Adrenal gland (tissue), 5 donors: ENCODE measurements at regions not wholly inside any gene's neighbourhood (a gene's known extent, or its start where the extent isn't known, plus 50 kb on each side); places are given as distances from the start of the nearest gene placed in this dataset.

Source experiments
- POLR2A ChIP-seq, 2 donors: fragments of 450-650 bp; IDR thresholded peaks; one replicate each; pipeline ENCODE4 v1.6.1; 2017; ENCODE audit warnings: antibody characterized with exemption in 2 of 2, mild to moderate bottlenecking in 2 of 2, moderate library complexity in 1 of 2
- TF ChIP-seq, protein P1 (sequence below), 6 experiments: fragments of 450-650 bp in 4 of 6; fragments of 200-600 bp in 2 of 6; sonication (generic) in 1 of 6; IDR thresholded peaks; 1 replicate in 5 of 6; 2 replicates in 1 of 6; pipeline versions ENCODE4 v1.5.1 to v1.8.0; 2016 to 2021; ENCODE audit warnings: antibody characterized with exemption in 6 of 6, mild to moderate bottlenecking in 2 of 6, moderate library complexity in 1 of 6
- donor health status: DM: no; HTN: no; CAD: no.

DNA sequence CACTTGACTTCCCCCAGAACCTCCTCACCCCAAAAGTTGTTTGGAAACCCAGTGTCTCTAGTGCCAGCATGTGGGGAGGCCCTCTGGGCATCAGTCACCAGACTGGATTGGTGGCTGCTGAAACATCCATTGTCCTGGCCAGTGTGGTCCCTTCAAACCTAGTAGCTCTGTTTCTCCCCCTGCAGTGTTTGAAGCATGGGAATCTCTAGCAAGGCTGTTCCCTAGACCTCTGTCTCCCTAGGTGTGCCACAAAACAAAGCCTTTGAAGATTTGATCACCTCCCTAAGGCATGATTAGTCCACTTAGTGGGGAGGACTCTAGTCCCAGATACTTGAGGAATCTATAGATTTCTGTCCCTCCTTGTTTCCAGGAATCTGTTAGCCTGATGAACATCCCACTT, 60.3 kb downstream of the ARF6 start:
- TF ChIP-seq, protein P1, sequence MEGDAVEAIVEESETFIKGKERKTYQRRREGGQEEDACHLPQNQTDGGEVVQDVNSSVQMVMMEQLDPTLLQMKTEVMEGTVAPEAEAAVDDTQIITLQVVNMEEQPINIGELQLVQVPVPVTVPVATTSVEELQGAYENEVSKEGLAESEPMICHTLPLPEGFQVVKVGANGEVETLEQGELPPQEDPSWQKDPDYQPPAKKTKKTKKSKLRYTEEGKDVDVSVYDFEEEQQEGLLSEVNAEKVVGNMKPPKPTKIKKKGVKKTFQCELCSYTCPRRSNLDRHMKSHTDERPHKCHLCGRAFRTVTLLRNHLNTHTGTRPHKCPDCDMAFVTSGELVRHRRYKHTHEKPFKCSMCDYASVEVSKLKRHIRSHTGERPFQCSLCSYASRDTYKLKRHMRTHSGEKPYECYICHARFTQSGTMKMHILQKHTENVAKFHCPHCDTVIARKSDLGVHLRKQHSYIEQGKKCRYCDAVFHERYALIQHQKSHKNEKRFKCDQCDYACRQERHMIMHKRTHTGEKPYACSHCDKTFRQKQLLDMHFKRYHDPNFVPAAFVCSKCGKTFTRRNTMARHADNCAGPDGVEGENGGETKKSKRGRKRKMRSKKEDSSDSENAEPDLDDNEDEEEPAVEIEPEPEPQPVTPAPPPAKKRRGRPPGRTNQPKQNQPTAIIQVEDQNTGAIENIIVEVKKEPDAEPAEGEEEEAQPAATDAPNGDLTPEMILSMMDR (IDR thresholded peaks at IDR 0.05), result no peak
- no peak for TF ChIP-seq POLR2A (IDR thresholded peaks at IDR 0.05)
